Progenitor cell of endocrine pancreas (in vitro differentiated cells): ENCODE measurements at regions not wholly inside any gene's neighbourhood (a gene's known extent, or its start where the extent isn't known, plus 50 kb on each side); places are given as distances from the start of the nearest gene placed in this dataset.

ENCODE experiments used
- DNase-seq: peaks from one replicate; pipeline ENCODE4 v3.0.0; 2021; ENCODE audit warnings: low spot score; ENCODE audit not compliant: unreplicated experiment
- H3K27ac Mint-ChIP-seq: 2 replicates; pipeline ENCODE4 v1.8.0; 2021; ENCODE audit warnings: mild to moderate bottlenecking, moderate library complexity, mixed read lengths
- H3K27me3 Mint-ChIP-seq: 2 replicates; pipeline ENCODE4 v1.8.0; 2021; ENCODE audit warnings: mixed read lengths
- H3K36me3 Mint-ChIP-seq: 2 replicates; pipeline ENCODE4 v1.8.0; 2022; ENCODE audit warnings: mixed read lengths; ENCODE audit not compliant: insufficient read depth
- H3K4me1 Mint-ChIP-seq: 2 replicates; pipeline ENCODE4 v1.8.0; 2021; ENCODE audit warnings: low read depth, mixed read lengths
- H3K4me3 Mint-ChIP-seq: 2 replicates; pipeline ENCODE4 v1.8.0; 2021; ENCODE audit warnings: low read depth, mild to moderate bottlenecking, moderate library complexity, mixed read lengths
- H3K9me3 Mint-ChIP-seq: 2 replicates; pipeline ENCODE4 v1.8.0; 2021; ENCODE audit warnings: low read depth, mixed read lengths
- CTCF ChIP-seq: fragments of 200-600 bp; sonication (generic); IDR thresholded peaks from one replicate; pipeline ENCODE4 v1.5.0; 2021; ENCODE audit warnings: antibody characterized with exemption, mild to moderate bottlenecking; ENCODE audit not compliant: unreplicated experiment

DNA sequence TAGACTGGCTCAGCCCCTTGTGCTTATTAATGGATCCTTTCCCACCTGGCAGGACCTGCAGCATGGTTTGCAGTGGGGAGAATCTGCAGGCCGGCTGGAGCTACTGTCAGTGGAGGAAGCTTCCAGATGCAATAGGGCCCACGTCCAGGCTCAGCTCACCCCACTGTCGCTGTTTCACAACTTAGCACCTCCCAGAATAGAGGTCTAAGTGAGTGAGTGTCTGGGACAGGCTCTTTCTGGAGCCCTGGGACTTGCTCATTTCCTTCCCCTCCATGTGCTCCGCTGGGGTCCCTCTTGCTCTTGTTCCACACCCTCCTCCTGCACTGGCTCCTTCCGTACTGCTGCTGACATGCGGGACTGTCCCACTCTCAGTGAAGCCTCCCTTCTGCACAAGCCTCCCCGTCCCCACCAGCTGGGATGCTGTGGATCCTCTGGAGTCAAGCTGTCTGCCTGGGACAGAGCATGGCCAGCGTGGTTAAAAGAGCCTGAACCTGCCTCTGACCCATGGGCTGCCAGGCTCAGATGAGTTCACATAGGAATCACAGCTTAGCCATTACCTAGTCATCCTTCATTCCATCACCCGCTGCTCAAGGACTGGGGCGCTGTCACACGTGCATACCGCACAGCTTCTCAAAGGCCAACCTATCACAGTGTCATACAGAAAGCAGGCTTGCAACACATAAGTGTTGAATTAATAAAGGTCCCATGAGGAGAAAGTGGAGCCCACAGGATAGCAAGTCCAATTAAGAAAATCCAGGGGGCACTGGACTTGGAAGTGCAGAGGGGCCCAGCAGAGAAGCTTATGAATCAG is 135.9 kb downstream of the ACKR3 start:
- H3K27ac Mint-ChIP-seq: no peak overlapping the region
- no peak overlapping the region for H3K4me3 Mint-ChIP-seq
- DNase-seq: no peak
- TF ChIP-seq CTCF: no peak
- no peaks in the 10 kb centered on the region for H3K9me3 Mint-ChIP-seq
- peaks cover 20% of the 10 kb centered on the region for H3K27me3 Mint-ChIP-seq
- peaks cover 2% of the 10 kb centered on the region for H3K4me1 Mint-ChIP-seq
- H3K36me3 Mint-ChIP-seq: no peaks in the 10 kb centered on the region

GRCh38 chr2:236706288-236706687 is 136.7 kb downstream of the ACKR3 start:
- DNase-seq: no peak
- peaks cover 15% of the 10 kb centered on the region for H3K27me3 Mint-ChIP-seq
- H3K36me3 Mint-ChIP-seq: no peaks in the 10 kb centered on the region
- no peak overlapping the region for H3K4me3 Mint-ChIP-seq
- H3K9me3 Mint-ChIP-seq: no peaks in the 10 kb centered on the region
- peaks cover 2% of the 10 kb centered on the region for H3K4me1 Mint-ChIP-seq
- H3K27ac Mint-ChIP-seq: no peak overlapping the region
- TF ChIP-seq CTCF: no peak

GRCh38 chr2:236706803-236707202 is 137.2 kb downstream of the ACKR3 start:
- peaks cover 15% of the 10 kb centered on the region for H3K27me3 Mint-ChIP-seq
- no peak overlapping the region for H3K27ac Mint-ChIP-seq
- no peaks in the 10 kb centered on the region for H3K9me3 Mint-ChIP-seq
- no peaks in the 10 kb centered on the region for H3K36me3 Mint-ChIP-seq
- H3K4me3 Mint-ChIP-seq: no peak overlapping the region
- TF ChIP-seq CTCF: no peak
- peaks cover 2% of the 10 kb centered on the region for H3K4me1 Mint-ChIP-seq
- no peak for DNase-seq

DNA sequence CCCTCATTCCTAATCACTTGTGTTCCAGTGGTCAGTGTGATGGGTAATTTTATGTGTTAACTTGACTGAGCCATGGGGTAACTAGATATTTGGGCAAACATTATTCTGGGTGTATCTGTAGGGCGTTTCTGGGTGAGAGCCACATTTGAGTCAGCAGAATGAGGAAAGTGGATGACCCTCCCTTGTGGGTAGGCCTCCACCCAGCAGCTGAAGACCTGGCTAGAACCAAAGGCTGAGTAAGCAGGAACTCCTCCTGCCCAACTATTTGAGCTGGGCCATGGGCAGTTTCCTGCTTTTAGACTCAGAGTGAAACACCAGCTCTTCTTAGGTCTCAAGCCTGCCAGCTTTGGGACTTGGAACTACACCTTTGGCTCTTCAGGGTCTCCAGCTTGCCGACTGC is 141.8 kb downstream of the ACKR3 start:
- H3K4me1 Mint-ChIP-seq: peaks cover 28% of the 10 kb centered on the region
- no peaks in the 10 kb centered on the region for H3K9me3 Mint-ChIP-seq
- TF ChIP-seq CTCF: no peak
- no peaks in the 10 kb centered on the region for H3K36me3 Mint-ChIP-seq
- no peak for DNase-seq
- no peak overlapping the region for H3K4me3 Mint-ChIP-seq
- H3K27me3 Mint-ChIP-seq: peaks cover 11% of the 10 kb centered on the region
- no peak overlapping the region for H3K27ac Mint-ChIP-seq

GRCh38 chr2:236712304-236712703 is 142.7 kb downstream of the ACKR3 start:
- Mint-ChIP-seq H3K27me3 (peaks cover 14% of the 10 kb centered on the region), H3K4me3 (no peak overlapping the region), H3K36me3 (no peaks in the 10 kb centered on the region), H3K4me1 (peaks cover 28% of the 10 kb centered on the region), H3K27ac (peak overlapping the region; percentile 49), H3K9me3 (no peaks in the 10 kb centered on the region)
- TF ChIP-seq CTCF: no peak
- DNase-seq: no peak
